Activated CD4-positive, alpha-beta memory T cell treated with anti-CD3 and anti-CD28 coated beads for 36 hours (primary cell): ENCODE measurements at regions not wholly inside any gene's neighbourhood (a gene's known extent, or its start where the extent isn't known, plus 50 kb on each side); places are given as distances from the start of the nearest gene placed in this dataset.
"Not testable (repeated sequence)": the region's sequence is repeated elsewhere in the genome, so short reads cannot be mapped to it uniquely, and the experiment has no call there.

ENCODE experiments used
- CTCF ChIA-PET: fragments of 350-600 bp; sonication (Branson Sonifier 250); formaldehyde crosslinking; loops from one replicate; lab custom pipeline; 2021; ENCODE audit warnings: antibody characterized with exemption, inconsistent platforms; lab: Charles Lee
- POLR2A ChIA-PET: fragments of 350-600 bp; sonication (Branson Sonifier 250); formaldehyde crosslinking; loops from one replicate; lab custom pipeline; 2021; ENCODE audit warnings: antibody characterized with exemption; lab: Charles Lee
- DNase-seq: peaks from one replicate; pipeline ENCODE4 v3.0.0-alpha.2; 2020
- H3K27ac Mint-ChIP-seq: one replicate; pipeline ENCODE4 v1.8.0; 2021; ENCODE audit warnings: mixed read lengths
- H3K27me3 Mint-ChIP-seq: one replicate; pipeline ENCODE4 v1.8.0; 2021; ENCODE audit warnings: mixed read lengths
- H3K36me3 Mint-ChIP-seq: one replicate; pipeline ENCODE4 v1.8.0; 2021; ENCODE audit warnings: mixed read lengths
- H3K4me1 Mint-ChIP-seq: one replicate; pipeline ENCODE4 v1.8.0; 2021; ENCODE audit warnings: low read depth, mixed read lengths
- H3K4me3 Mint-ChIP-seq: one replicate; pipeline ENCODE4 v1.8.0; 2021; ENCODE audit warnings: mild to moderate bottlenecking, mixed read lengths
- H3K9me3 Mint-ChIP-seq: one replicate; pipeline ENCODE4 v1.8.0; 2021; ENCODE audit warnings: mixed read lengths
- intact Hi-C: fragments of 100-400 bp; cut with micrococcal nuclease; formaldehyde crosslinking; loops from one replicate; pipeline ENCODE4 v1.15.1; 2023

DNA sequence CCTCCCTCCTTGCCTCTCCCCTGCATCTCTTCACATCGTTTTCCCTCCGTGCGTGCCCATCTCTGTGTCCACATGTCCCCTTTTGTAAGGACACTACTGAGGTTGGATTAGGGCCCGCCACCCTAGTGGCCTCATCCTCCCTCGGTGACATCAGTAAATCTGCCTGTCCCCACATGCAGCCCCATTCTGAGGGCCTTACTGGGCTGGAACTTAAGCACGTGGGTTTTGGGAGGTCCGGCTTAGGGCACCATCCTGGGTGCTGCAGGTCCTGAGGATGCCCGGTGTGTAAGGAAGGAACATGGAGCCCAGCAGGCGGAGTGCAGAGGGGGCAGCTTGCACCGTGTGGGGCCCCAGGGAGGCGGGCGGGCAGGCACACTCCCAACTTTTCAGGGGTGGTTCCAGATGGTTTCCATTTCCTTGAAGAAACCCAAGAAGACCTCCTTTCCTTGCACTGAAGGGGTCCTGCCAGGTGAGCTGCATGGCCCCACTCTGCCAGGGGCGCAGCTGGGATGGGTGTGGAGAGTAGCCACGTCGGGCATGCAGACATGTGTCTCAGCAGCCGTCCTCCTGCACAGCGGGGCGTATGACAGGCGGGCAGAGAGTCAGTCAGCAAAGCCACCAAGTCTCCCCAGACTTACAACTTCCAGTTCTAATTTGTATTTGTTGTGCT is 329.9 kb downstream of the QKI start:
- intact Hi-C loops, result no loop called here
- ChIA-PET POLR2A (no interaction called here), CTCF (no interaction called here)
- H3K27me3 Mint-ChIP-seq, result peaks cover 6% of the 10 kb centered on the region
- no peaks in the 10 kb centered on the region for H3K36me3 Mint-ChIP-seq
- no peaks in the 10 kb centered on the region for H3K4me1 Mint-ChIP-seq
- H3K27ac Mint-ChIP-seq, result no peak overlapping the region
- H3K9me3 Mint-ChIP-seq, result no peaks in the 10 kb centered on the region
- DNase-seq, result no peak
- no peak overlapping the region for H3K4me3 Mint-ChIP-seq

DNA sequence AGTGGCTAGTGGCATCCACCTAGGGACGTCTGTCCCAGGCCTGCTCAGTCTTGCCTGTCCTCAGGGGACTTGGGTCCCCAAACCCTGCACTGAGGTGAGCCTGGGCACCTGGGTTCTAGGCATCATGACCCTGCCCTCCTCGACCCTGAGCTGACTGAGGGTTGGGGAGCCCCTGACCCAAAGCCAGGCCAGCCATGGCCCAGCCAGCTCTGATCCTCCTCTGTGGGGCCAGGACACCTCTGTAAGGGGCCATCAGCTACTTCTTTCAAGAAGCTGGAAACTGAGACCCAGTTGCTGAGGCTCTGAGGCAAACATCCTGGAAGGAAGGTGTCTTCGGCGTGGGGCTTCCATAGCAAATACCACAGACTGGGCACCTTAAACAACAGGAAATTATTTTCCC is 329.3 kb downstream of the QKI start:
- intact Hi-C loops, result no loop called here
- ChIA-PET POLR2A (no interaction called here), CTCF (no interaction called here)

DNA sequence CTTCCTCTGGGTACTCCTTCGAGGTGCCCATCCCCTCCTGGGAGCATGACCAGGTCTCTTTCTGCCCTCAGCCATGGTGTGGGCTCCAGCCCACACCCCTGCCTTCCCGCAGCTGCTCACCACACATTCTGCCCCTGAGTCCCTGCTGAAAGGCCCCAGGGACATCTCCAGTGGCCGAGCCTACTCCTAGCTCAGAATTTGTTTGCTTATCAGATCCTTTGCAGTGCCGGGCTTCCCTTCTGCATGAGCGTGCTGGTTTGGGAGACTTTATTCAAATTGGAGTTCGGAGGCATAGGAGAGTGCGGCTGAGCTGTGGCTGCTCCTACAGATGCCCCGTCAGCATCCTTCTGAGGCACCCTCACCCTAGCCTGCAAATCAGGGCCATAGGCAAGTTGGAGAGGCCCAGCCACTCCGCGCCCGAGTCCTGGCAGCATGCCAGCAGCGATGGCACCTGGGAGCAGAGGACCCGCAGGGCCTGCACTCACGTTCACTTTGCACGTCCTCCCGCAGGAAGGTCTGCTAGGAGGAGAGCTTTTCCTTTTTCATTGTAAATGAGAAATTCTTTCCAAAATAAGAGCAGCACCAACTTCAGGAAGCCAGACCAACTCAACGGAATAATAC is 327.3 kb downstream of the QKI start:
- Mint-ChIP-seq H3K4me3 (no peak overlapping the region), H3K36me3 (no peaks in the 10 kb centered on the region), H3K9me3 (no peaks in the 10 kb centered on the region), H3K27me3 (peaks cover 2% of the 10 kb centered on the region), H3K27ac (no peak overlapping the region), H3K4me1 (no peaks in the 10 kb centered on the region)
- ChIA-PET POLR2A (no interaction called here), CTCF (no interaction called here)
- intact Hi-C loops, result no loop called here
- no peak for DNase-seq

More for the DNA sequence above, 329.3 kb downstream of the QKI start:
- no peaks in the 10 kb centered on the region for H3K4me1 Mint-ChIP-seq
- DNase-seq, result no peak
- no peak overlapping the region for H3K27ac Mint-ChIP-seq
- H3K9me3 Mint-ChIP-seq, result no peaks in the 10 kb centered on the region
- peaks cover 6% of the 10 kb centered on the region for H3K27me3 Mint-ChIP-seq
- H3K4me3 Mint-ChIP-seq, result no peak overlapping the region
- no peaks in the 10 kb centered on the region for H3K36me3 Mint-ChIP-seq

DNA sequence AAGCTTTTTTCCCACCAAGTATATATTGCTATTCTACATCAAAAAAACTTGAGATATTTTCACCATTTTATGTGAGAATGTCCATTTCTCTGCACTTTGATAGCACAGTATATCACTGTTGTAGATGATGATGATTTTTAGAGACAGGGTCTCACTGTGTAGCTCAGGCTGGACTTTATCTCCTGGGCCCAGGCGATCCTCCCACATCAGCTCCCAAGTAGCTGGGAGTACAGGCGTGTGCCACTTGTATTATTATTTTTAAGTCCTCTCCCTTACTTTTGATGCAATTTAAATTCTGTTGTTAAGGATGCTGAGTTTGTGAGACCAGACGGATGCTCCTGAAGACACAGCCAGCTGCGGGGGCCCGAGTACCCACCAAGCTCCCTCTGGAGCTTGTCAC is 326.8 kb downstream of the QKI start:
- no peaks in the 10 kb centered on the region for H3K36me3 Mint-ChIP-seq
- H3K9me3 Mint-ChIP-seq, result no peaks in the 10 kb centered on the region
- no peaks in the 10 kb centered on the region for H3K4me1 Mint-ChIP-seq
- CTCF ChIA-PET, result no interaction called here
- H3K27me3 Mint-ChIP-seq, result peaks cover 2% of the 10 kb centered on the region
- H3K4me3 Mint-ChIP-seq, result no peak overlapping the region
- DNase-seq, result no peak
- POLR2A ChIA-PET, result no interaction called here
- H3K27ac Mint-ChIP-seq, result no peak overlapping the region
- intact Hi-C loops, result no loop called here

DNA sequence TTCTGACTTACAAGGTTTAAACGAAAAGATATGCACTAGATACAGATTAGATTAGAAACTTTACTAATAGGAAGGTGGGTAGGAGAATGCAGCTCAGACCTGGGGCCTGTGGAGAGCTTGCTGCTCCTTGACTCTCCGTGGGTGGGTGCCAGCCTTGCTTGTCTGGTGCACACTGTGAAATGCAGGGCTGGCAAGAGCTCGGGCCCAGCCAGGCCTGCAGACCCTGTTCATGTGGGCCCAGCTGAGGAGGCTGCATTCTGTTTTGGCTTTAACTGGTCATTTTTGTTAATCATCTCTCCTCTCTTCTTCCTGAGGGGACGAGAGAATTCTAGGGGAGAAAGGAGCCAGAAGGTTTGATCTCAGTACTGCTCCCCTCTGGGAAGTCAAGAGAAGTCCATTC is 325.4 kb downstream of the QKI start:
- POLR2A ChIA-PET, result no interaction called here
- H3K4me3 Mint-ChIP-seq, result no peak overlapping the region
- DNase-seq, result no peak
- H3K9me3 Mint-ChIP-seq, result no peaks in the 10 kb centered on the region
- intact Hi-C loops, result no loop called here
- no peaks in the 10 kb centered on the region for H3K4me1 Mint-ChIP-seq
- H3K27ac Mint-ChIP-seq, result no peak overlapping the region
- CTCF ChIA-PET, result no interaction called here
- no peaks in the 10 kb centered on the region for H3K36me3 Mint-ChIP-seq
- peaks cover 2% of the 10 kb centered on the region for H3K27me3 Mint-ChIP-seq

DNA sequence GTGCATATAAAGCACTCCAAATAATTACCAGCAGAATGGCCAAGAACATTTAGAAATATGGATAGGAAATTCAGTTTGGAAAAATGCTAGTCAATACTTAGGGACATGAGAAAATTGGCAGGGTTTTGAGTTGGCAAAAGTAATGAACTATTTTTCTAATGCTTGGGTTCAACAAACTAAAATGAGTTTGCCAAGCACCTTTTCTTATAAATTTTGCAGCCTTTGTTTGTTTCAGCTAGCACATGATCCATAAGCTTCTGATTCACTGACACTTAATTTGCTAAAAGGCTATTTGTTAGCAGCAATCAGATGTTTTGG is 324.8 kb downstream of the QKI start:
- Mint-ChIP-seq H3K27me3 (peaks cover 2% of the 10 kb centered on the region), H3K36me3 (no peaks in the 10 kb centered on the region), H3K9me3 (no peaks in the 10 kb centered on the region), H3K4me1 (no peaks in the 10 kb centered on the region), H3K27ac (no peak overlapping the region), H3K4me3 (no peak overlapping the region)
- intact Hi-C loops, result no loop called here
- POLR2A ChIA-PET, result no interaction called here
- DNase-seq, result no peak
- CTCF ChIA-PET, result no interaction called here

DNA sequence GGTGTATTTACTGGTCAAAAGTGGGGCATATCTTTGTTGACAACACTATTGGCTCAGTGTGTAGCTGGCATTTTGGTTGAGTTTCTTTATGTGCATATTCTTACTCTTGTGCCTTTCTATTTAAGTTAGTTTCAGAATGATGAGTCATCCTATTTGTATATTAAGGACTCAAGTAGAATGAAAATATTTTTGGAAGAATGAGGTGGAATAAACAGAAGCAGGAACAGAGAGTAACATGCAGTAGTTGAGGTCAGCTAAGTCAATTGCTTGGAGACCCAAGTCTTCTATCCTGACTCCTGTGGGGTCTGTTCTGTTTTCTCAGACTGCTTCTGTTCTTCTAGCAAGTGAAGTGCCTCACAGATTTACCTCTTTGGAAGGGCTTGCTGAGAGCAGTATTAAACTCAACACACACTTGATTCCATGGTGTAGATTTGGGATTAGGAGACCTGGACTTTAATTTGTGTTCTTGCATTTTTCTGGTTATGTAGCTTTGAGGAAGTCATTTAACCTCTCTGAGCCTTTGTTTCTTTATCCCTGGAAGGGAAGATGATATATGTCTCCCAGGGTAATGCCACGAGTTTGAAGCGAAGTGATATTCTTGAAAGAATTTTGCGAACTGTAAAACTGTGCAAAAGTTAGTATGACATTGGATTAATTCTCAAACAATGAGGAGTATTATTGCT is 324.3 kb downstream of the QKI start:
- intact Hi-C loops, result no loop called here

DNA sequence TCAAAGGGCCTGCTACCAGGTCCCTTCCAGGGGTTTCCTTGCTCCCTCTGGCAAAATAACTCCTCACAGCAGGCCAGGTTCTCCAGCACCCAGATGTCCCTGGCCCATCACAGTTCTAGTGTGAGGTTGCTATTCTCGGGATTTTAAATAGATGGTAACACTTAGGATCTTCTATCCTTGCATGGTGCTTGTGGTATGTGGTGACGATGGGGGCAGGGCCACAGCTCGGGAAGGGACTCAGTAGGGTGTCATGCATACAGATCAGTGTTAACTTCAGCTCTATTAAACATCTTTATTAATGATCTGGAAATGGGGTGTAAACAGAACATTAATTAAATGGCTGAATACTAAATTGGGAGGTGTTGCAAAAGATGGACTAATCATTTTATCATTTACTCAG is 323.8 kb downstream of the QKI start:
- intact Hi-C loops, result no loop called here
- Mint-ChIP-seq H3K27ac (no peak overlapping the region), H3K27me3 (peaks cover 4% of the 10 kb centered on the region), H3K36me3 (no peaks in the 10 kb centered on the region), H3K4me3 (no peak overlapping the region), H3K4me1 (no peaks in the 10 kb centered on the region), H3K9me3 (no peaks in the 10 kb centered on the region)
- DNase-seq, result no peak
- ChIA-PET CTCF (interaction anchor here (0.7 kb wide), 1 partner anchor 320 kb away, joined by 3 read pairs; no protein-coding TSS in a partner anchor), POLR2A (no interaction called here)

More for the DNA sequence above, 324.3 kb downstream of the QKI start:
- no peaks in the 10 kb centered on the region for H3K4me1 Mint-ChIP-seq
- H3K27ac Mint-ChIP-seq, result no peak overlapping the region
- H3K9me3 Mint-ChIP-seq, result no peaks in the 10 kb centered on the region
- H3K27me3 Mint-ChIP-seq, result peaks cover 2% of the 10 kb centered on the region
- H3K36me3 Mint-ChIP-seq, result no peaks in the 10 kb centered on the region
- ChIA-PET CTCF (interaction anchor here (0.7 kb wide), 1 partner anchor 321 kb away, joined by 3 read pairs; no protein-coding TSS in a partner anchor), POLR2A (no interaction called here)
- no peak for DNase-seq
- H3K4me3 Mint-ChIP-seq, result no peak overlapping the region

DNA sequence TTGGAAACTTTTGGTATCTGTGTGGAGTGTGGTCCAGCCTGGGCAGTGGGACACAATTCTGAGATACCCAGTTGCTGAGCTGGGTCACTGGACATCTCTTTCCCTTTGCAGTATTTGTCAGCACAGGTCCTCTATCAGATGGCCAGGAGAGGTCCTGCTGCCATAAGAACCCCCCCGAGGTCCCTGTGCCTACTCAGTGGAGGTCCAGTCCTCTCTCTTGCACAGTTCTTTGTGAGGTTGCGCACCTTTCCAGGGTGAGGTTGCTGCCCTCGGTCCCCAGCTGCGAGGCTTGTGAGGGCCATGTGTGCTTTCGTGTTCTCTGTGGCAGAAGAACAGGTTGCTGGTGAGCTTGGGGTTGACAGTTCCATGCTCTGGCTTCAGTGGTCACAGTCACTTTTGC is 320.6 kb downstream of the QKI start:
- CTCF ChIA-PET, result no interaction called here
- no peak overlapping the region for H3K27ac Mint-ChIP-seq

DNA sequence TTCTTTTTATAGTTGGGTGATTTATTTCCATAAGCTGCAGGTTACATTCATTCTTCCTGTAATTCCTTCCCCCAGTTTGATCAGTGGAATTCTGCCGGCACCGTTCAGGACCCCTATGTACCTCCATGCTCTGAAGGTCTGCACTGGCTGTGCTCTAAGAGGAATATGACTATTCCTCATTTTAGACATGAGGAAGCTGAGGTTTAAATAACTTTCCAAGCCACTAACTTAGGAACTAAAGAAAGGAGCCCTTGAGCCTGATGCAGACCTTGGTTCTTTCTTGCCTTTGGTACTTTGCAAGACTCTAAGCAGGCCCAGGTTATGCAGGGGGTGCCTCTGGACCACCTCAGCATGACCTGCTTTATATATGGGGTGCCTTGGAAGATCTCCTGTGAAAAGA is 318.5 kb downstream of the QKI start:
- Mint-ChIP-seq H3K4me1 (no peaks in the 10 kb centered on the region), H3K4me3 (no peak overlapping the region), H3K27me3 (peaks cover 1% of the 10 kb centered on the region), H3K36me3 (no peaks in the 10 kb centered on the region), H3K9me3 (no peaks in the 10 kb centered on the region), H3K27ac (no peak overlapping the region)
- DNase-seq, result no peak
- ChIA-PET POLR2A (no interaction called here), CTCF (no interaction called here)
- intact Hi-C loops, result no loop called here

More for the DNA sequence above, 320.6 kb downstream of the QKI start:
- Mint-ChIP-seq H3K9me3 (no peaks in the 10 kb centered on the region), H3K36me3 (no peaks in the 10 kb centered on the region), H3K27me3 (peaks cover 1% of the 10 kb centered on the region), H3K4me3 (no peak overlapping the region), H3K4me1 (no peaks in the 10 kb centered on the region)
- intact Hi-C loops, result no loop called here
- POLR2A ChIA-PET, result no interaction called here
- DNase-seq, result no peak

DNA sequence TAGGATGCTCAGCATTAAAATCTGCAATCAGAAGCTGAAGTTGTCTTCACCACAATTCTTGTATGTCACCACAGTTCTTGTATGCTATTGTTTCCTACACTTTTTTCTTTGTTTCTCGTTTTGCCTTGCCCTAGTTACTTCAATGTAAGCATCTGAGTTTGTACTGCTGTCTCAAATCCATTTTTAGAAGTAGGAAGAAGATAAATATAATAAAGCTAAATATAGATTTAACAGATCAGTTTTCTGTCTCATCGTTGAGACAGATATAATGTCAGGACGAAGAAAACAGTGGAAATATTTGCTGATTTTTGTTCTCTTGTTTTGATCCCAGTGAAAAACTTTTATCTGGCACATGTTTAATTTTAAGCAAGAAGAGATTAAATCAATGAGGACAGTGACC is 318.0 kb downstream of the QKI start:
- Mint-ChIP-seq H3K36me3 (no peaks in the 10 kb centered on the region), H3K4me1 (no peaks in the 10 kb centered on the region), H3K4me3 (no peak overlapping the region), H3K27ac (no peak overlapping the region), H3K9me3 (no peaks in the 10 kb centered on the region), H3K27me3 (peaks cover 1% of the 10 kb centered on the region)
- ChIA-PET POLR2A (no interaction called here), CTCF (no interaction called here)
- intact Hi-C loops, result no loop called here
- no peak for DNase-seq

DNA sequence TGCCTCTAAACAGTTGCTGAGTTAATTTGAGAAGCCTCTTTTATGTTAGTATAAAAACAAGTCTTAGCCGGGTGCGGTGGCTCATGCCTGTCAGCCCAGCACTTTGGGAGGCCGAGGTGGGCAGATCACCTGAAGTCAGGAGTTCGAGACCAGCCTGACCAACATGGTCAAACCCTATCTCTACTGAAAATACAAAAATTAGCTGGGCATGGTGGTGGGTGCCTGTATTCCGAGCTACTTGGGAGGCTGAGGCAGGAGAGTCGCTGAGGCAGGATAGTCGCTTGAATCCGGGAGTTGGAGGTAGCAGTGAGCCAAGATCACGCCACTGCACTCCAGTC is 317.5 kb downstream of the QKI start:
- POLR2A ChIA-PET, H3K27me3 Mint-ChIP-seq, H3K9me3 Mint-ChIP-seq, intact Hi-C loops, H3K36me3 Mint-ChIP-seq, DNase-seq, H3K4me3 Mint-ChIP-seq, CTCF ChIA-PET, H3K4me1 Mint-ChIP-seq, H3K27ac Mint-ChIP-seq: not testable (repeated sequence)
